GM18909 (cell line): ENCODE measurements at regions not wholly inside any gene's neighbourhood (a gene's known extent, or its start where the extent isn't known, plus 50 kb on each side); places are given as distances from the start of the nearest gene placed in this dataset.
"Not testable (repeated sequence)": the region's sequence is repeated elsewhere in the genome, so short reads cannot be mapped to it uniquely, and the experiment has no call there.

ENCODE experiments used
- ATAC-seq: cut with Tn5 transposase; IDR thresholded peaks from one replicate; pipeline ENCODE4 v1.9.1; 2021; ENCODE audit warnings: mild to moderate bottlenecking; ENCODE audit not compliant: unreplicated experiment, poor library complexity

DNA sequence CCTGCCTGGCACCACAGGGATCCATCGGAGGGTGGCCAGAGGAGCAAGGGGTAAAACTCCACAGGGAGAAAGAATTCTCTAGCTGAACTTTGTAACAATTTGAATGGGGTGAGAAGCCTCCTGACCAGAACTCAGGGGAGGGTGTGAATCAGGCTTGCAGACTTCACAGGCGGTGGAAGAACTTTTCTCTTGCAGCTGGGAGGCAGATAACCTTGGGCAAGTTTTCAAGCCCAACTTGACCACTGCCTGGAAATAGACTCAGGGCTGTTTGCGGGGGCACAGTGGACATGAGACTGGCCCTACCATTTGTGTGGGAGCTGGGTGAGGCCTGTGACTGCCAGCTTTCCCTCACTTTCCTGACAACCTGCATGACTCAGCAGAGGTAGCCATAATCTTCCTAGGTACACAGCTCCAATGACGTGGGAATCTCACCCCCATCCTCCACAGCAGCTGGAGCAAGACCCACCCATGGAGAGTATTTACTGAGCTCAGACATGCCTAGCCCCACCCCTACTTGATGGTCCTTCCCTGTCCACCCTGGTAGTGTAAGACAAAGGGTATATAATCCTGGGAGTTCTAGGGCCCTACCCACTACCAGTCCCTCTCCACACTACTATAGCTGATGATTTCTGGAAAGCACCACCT lies 210.0 kb upstream of the AGTR2 start:
- ATAC-seq: no peak

DNA sequence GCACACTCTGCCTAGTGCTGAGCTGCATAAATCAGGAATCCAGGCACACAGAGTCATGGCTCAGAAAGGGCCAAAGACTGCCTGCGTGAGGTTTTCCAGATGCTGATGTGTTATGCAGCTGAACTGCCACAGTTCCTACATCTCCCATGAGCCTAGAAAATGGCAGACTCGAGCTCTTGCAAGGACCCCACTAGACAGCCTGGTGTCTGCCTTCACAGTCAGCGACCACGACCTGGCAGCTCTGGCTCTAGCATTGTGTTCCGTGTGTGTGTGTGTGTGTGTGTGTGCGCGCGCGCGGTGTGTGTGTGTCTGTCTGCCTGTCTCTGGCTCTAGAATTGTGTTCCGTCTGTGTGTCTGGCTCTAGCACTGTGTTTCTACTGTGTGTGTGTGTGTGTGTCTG lies 203.6 kb upstream of the AGTR2 start:
- no peak for ATAC-seq

DNA sequence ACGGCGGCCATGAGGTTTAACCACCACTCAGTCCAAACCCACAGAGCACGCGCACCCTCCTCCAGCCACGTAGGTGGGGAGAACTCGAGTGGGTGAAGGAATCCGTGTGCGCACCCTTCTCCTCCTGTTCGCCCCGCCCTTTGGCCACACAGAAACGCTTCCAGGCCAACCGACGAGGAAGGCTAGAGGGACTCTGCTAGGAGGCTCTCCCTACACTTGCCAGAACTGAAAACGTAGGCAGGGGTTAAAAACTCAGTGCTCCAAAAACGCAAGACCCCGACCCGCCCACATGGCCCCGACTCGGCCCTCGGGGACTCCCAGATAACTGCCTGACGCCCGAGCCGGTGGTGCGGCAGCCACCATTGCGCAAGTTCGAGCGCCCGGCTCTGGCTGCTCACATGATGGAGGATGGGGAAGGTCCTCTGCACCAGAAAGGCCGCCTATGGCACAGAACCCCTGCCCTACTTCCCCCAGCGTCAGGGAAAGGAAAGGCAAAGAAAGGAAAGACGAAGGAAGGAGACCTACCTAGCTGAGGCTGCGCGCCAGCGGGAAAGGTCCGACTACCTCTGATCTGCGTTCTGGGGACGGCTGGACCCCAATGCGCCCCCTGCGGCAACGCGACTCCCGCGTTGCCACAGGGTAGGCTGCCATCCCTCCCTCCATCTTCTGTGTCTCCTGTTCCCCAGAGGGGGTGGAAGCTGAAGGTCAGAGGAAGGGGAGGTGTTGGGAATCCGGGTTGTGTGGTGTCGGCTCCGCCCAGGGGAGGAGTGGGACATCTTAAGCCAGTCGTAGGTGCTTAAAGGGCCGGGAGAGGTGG lies 201.9 kb upstream of the AGTR2 start:
- ATAC-seq: peak; percentile 64

DNA sequence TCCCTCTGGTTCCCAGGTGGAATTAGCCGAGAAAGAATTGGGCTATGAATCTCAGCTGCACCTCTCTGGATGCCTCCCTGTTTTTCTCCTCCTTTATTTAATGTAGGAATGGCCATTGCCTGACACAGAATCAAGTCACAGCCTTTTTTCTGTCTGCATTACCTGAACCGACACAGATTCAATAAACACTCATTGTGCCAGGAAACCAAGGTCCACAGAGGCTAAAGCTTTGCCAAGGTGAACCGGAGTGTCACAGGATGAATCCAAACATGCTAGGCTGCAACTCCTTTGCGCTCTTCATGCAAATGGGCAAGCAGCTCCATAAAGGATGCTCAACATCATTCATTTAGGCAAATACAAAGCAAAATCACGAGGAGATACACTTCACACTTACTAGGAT lies 199.8 kb upstream of the AGTR2 start:
- no peak for ATAC-seq

DNA sequence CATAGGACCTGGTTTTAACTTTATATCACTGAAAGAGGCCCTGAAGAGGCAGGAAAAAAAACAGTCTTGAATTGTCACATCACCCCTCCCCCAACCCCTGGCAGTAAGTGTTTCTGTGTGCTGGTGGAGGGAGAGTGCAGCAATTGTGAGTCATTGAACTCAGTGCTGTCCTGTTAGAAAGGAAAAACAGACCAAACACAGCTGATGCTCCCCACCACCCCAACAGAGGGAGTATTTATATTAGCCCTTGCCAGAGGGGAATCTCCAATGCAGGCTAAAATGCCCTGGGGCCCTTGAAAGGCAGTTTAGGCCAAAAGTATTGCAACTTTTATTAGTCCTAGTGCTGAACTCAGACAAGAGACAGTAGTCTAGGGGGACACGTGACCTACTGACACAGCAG lies 197.8 kb upstream of the AGTR2 start:
- no peak for ATAC-seq

DNA sequence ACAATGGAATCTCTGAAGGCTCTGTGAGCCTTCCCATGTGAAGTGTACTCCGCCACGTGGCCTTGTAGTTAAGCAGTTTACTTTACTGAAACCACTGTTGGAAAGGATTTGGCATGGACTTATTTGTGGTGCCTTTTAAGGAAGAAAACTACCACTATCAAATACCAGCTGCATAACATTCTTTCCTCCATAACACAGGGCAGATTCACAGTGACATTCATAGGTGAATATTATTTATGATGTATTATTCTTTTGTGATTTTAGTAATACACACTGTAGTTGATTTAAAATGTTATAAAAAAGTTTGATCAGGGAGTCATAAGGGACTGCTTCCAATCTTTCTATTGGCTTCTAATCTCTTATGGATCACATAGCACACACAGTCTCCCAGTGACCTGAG lies 192.5 kb upstream of the AGTR2 start:
- ATAC-seq: no peak

DNA sequence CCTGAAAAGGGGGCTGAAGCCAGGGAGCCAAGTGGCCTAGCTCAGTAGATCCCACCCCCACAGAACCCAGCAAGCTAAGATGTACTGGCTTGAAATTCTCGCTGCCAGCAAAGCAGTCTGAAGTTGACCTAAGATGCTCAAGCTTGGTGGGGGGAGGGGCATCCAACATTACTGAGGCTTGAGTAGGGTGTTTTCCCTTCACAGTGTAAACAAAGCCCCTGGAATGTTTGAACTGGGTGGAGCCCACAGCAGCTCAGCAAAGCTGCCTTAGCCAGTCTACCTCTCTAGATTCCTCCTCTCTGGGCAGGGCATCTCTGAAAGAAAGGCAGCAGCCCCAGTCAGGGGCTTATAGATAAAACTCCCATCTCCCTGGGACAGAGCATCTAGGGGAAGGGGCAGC lies 187.4 kb upstream of the AGTR2 start:
- not testable (repeated sequence) for ATAC-seq

DNA sequence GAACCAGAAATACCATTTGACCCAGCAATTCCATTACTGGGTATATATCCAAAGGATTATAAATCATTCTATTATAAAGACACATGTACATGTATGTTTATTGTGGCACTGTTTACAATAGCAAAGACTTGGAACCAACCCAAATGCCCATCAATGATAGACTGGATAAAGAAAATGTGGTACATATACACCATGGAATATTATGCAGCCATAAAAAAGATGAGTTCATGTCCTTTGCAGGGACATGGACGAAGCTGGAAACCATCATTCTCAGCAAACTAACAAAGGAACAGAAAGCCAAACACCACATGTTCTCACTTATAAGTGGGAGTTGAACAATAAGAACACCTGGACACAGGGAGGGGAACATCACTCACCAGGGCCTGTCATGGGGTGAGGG lies 183.1 kb upstream of the AGTR2 start:
- not testable (repeated sequence) for ATAC-seq

DNA sequence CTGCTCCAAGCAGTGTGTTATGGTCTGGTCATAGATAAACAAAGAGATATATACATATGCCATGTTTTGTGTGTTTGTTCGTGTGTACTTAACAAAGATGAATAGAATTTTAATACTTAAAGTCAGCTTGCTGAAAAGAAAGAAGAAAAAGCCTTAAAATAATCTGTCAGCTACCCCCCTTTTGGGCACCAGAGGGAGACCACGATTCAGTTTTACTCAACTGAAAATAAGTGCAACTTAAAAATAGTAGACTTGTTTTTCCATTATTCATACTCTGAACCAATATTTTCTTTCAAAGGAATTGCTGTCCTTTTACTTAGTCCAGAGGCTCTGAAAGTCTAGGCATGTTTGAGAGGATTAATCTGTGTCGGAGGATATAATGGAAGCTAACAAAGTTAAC lies 181.7 kb upstream of the AGTR2 start:
- ATAC-seq: no peak

DNA sequence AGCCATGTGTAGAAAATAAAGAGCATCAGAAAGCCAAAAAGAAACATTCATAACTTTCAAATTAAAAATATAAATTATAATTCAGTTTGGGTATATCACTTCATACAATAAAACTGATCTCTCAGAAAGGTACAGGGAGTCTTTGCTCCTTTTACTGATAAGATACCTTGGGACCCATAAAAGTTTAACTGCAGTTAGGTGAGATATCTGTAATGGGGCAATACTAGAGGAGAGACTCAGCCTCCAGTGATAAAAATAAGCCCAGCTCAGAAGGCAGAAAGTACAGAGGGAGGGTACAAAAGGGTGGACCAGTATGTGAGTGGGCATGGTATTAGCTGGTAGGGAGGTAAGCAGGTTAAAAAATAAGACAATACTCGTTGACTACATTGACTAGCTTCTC lies 180.9 kb upstream of the AGTR2 start:
- ATAC-seq: no peak

DNA sequence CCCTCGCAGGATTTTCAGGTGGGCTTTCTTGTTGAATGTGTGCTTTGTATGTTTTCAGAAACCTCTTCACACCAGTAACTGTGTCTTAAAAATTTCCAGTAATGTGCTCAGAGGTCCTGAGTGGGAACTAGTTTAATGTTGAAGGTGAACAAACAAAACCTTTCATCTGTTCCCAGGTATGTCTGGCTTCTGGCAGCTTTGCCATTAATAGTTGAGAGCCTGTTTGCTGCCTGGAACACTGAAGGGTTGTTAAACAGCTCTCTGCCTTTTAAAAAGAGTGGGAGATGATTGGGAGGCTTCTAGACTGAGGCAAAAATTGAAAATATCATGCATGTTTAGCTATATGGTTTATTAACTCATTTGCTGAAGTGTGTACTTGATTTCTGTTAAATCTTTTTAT lies 161.2 kb upstream of the AGTR2 start:
- ATAC-seq: no peak

DNA sequence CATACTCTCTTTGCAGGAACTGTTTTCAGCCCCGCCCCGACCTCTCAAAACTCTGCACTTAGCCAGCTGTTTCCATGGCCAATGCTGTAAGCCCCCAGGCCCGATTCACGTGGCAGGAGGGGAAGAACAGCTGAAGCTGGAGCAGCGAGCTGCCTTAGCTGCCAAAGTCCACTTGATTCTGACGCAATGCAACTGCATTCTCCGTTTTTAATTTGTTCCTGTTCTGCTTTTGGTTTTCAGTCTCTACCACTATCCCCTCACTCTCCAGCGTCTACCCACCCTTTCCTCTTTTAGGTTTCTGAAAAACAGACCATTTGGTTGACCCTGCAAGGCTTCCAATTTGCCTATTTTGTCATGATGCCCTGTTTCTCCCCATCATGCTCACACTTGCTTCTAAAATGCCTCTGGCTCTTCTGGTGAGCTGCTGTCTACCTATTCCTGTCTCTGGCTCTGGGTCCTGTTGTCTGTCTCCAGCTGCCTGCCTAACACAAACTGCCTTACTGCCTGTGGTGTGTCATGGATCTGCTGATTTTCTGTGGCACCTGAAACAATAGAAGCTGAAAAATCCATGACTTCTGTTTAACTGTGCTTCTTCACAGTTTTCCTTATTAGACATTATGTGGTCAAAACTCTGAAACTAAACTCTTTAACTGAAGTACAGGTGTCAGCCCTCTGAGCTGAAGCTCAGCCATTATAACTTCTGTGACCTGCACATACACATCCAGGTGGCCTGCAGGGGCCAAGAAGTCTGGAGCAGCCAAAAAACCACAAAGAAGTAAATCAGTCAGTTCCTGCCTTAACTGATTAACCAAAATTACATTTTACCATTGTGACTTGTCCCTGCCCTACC lies 160.5 kb upstream of the AGTR2 start:
- peak; percentile 81 for ATAC-seq

DNA sequence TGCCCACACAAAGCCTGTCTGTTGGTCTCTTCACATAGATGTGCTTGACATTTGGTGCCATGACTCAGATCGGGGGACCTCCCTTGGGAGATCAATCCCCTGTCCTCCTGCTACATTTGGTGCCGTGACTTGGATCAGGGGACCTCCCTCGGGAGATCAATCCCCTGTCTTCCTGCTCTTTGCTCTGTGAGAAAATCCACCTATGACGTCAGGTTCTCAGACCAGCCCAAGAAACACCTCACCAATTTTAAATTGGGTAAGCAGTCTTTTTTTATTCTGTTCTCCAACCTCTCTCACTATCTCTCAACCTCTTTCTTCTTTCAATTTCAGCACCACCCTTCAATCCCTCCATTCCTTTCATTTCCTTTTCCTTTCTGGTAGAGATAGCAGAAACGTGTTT lies 159.6 kb upstream of the AGTR2 start:
- ATAC-seq: no peak

DNA sequence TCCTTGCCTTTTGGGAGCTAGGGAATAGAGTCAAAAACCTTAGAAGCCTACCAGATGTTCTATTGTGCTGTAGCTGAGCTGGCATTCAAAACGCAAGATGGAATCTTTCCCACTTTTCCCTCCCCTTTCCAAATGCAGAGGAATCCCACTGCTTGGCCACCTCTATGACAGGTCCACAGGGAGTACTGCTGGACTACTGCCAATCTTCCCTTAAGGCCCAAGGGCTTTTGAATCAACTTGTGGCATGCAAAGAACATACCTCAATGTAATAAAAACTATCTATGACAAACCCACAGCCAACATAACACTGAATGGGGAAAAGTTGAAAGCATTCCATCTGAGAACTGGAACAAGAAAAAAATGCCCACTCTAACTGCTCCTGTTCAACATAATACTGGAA lies 139.2 kb upstream of the AGTR2 start:
- ATAC-seq: no peak
